Muscle of arm (tissue), 1 donor: ENCODE measurements at regions not wholly inside any gene's neighbourhood (a gene's known extent, or its start where the extent isn't known, plus 50 kb on each side); places are given as distances from the start of the nearest gene placed in this dataset.

ENCODE experiments used
- DNase-seq: peaks from one replicate; pipeline ENCODE4 v3.0.0-alpha.2; 2013

GRCh38 chr5:99724732-99725290, 796.0 kb upstream of the CHD1 start:
- DNase-seq: no peak

GRCh38 chr5:99721506-99721905, 792.7 kb upstream of the CHD1 start:
- DNase-seq: no peak

GRCh38 chr5:99715921-99716320, 787.1 kb upstream of the CHD1 start:
- no peak for DNase-seq

- no peak for DNase-seq
Observed at GRCh38 chr5:99706160-99706559, 777.4 kb upstream of the CHD1 start.

GRCh38 chr5:99702565-99702964, 773.8 kb upstream of the CHD1 start:
- no peak for DNase-seq

- no peak for DNase-seq
Observed at GRCh38 chr5:99694884-99695283, 766.1 kb upstream of the CHD1 start.

GRCh38 chr5:99686538-99686937, 757.7 kb upstream of the CHD1 start:
- no peak for DNase-seq

- DNase-seq: no peak
Observed at GRCh38 chr5:99675974-99676373, 747.2 kb upstream of the CHD1 start.

GRCh38 chr5:99674101-99674500, 745.3 kb upstream of the CHD1 start:
- no peak for DNase-seq

GRCh38 chr5:99664972-99665371, 736.2 kb upstream of the CHD1 start:
- DNase-seq: no peak

- DNase-seq: no peak
Observed at GRCh38 chr5:99651298-99651697, 722.5 kb upstream of the CHD1 start.

GRCh38 chr5:99646011-99646647, 717.3 kb upstream of the CHD1 start:
- no peak for DNase-seq

GRCh38 chr5:99644822-99645221, 716.0 kb upstream of the CHD1 start:
- DNase-seq: no peak

GRCh38 chr5:99640646-99641045, 711.8 kb upstream of the CHD1 start:
- DNase-seq: no peak

- DNase-seq: no peak
Observed at GRCh38 chr5:99639905-99640304, 711.1 kb upstream of the CHD1 start.

- DNase-seq: no peak
Observed at GRCh38 chr5:99636663-99637062, 707.9 kb upstream of the CHD1 start.

- DNase-seq: no peak
Observed at GRCh38 chr5:99621772-99622681, 693.2 kb upstream of the CHD1 start.

- no peak for DNase-seq
Observed at GRCh38 chr5:99617335-99617734, 688.5 kb upstream of the CHD1 start.

GRCh38 chr5:99614888-99615287, 686.1 kb upstream of the CHD1 start:
- DNase-seq: no peak

- no peak for DNase-seq
Observed at GRCh38 chr5:99607124-99607523, 678.3 kb upstream of the CHD1 start.

GRCh38 chr5:99605904-99606303, 677.1 kb upstream of the CHD1 start:
- DNase-seq: no peak

- DNase-seq: no peak
Observed at GRCh38 chr5:99600952-99601351, 672.1 kb upstream of the CHD1 start.

- DNase-seq: no peak
Observed at GRCh38 chr5:99590806-99591205, 662.0 kb upstream of the CHD1 start.
